GM12872 (cell line): ENCODE measurements at regions not wholly inside any gene's neighbourhood (a gene's known extent, or its start where the extent isn't known, plus 50 kb on each side); places are given as distances from the start of the nearest gene placed in this dataset.

ENCODE experiments used
- CTCF ChIP-seq: IDR thresholded peaks from 3 replicates; pipeline ENCODE4 v1.5.1; 2011; ENCODE audit warnings: low read depth, mild to moderate bottlenecking, low read length, moderate library complexity; ENCODE audit not compliant: insufficient read depth

GRCh38 chr11:92829671-92830070 is 139.8 kb upstream of the MTNR1B start:
- no peak for TF ChIP-seq CTCF

GRCh38 chr11:92830377-92831155 is 138.9 kb upstream of the MTNR1B start:
- TF ChIP-seq CTCF, result no peak

- TF ChIP-seq CTCF, result no peak
These were observed 135.0 kb upstream of the MTNR1B start for GRCh38 chr11:92834296-92835020.

- no peak for TF ChIP-seq CTCF
These were observed 131.9 kb upstream of the MTNR1B start for GRCh38 chr11:92837595-92837994.

DNA sequence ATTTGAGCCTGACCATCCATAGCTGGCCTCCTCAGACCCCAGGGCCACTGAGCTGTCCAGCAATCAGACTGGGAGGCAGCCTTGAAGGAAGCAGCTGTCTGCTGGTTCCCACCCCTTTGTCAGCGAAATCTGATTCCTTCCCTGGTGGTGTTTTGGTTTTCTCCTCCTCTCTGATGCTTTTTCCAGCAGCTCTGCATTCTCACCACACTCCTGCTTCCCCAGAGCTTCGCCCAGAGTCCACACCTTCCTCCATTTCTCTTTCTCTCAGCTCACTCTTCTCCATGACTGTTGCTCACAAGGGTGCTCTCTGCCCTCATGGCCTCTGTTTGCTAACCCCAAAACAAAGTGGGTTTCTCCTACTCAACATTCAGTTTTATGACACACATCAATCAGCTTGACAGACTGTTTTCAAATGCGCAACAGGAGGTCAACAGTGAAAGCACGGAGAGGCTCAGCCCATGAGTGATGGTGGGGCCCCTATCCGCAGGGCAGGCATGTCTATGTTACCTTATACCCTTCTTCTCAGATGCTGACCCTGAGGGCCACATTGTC is 130.6 kb upstream of the MTNR1B start:
- no peak for TF ChIP-seq CTCF

DNA sequence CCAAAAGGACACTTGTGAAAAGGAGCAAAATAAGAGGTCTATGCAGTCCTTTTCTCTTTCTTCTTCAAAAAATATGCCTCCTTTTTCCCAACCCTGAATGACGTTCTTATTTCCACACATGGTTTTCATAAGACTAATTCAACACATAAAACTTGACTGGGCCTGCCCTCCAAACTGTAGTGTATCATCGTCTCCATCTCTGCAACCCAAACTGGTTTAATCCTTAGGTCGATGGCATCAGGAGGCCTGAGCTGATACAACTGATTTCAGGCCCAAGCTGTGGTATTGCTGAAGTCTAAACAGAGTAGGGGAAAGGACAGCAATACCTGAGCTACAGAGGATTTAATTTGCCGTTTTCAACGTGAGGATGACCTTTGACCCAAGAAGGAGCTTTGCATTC is 130.0 kb upstream of the MTNR1B start:
- TF ChIP-seq CTCF, result no peak

- no peak for TF ChIP-seq CTCF
These were observed 127.7 kb upstream of the MTNR1B start for GRCh38 chr11:92841719-92842118.
